HG02970 (cell line): ENCODE measurements at regions not wholly inside any gene's neighbourhood (a gene's known extent, or its start where the extent isn't known, plus 50 kb on each side); places are given as distances from the start of the nearest gene placed in this dataset.

ENCODE experiments used
- ATAC-seq: cut with Tn5 transposase; IDR thresholded peaks from one replicate; pipeline ENCODE4 v1.9.1; 2021; ENCODE audit warnings: mild to moderate bottlenecking, moderate library complexity, moderate number of reproducible peaks; ENCODE audit not compliant: unreplicated experiment, low FRiP score

DNA sequence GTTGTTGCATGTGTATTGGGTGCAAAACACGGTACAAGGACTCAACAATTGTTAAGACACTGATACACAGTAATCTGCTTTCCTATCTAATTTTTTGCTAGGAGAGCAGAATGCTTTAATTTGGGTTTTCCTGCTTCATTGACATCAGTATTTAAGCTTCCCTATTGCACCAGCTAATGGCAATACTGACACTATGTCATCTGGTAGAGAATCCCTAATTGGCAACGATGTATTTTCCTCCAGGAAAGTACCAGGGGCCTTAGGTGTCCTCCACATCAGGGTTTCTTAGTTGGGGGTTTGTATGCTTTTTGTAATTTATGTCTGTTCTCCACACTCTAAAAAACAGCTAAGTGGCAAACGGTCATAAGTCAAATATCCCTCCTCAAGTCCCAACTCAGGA, 76.5 kb upstream of the FRY start:
- no peak for ATAC-seq

DNA sequence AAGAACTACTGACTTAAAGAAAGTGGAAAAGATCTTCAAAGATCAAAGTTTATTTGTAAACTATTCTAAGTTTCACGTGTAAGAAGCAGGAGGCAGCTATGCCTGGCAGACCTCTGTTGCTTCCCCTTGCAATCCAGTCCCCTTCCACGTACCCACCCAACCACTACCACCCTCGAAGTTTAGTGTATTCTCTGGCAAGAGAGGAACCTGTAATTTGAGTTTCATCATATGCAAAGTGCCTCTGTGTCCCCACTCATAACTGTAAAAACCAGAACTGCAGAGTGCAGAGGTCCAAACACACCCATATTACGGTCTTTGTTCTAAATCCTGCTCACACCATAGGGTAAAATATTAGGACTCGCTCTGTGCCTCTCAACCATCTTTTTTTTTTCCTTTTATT, 75.8 kb upstream of the FRY start:
- ATAC-seq = no peak

DNA sequence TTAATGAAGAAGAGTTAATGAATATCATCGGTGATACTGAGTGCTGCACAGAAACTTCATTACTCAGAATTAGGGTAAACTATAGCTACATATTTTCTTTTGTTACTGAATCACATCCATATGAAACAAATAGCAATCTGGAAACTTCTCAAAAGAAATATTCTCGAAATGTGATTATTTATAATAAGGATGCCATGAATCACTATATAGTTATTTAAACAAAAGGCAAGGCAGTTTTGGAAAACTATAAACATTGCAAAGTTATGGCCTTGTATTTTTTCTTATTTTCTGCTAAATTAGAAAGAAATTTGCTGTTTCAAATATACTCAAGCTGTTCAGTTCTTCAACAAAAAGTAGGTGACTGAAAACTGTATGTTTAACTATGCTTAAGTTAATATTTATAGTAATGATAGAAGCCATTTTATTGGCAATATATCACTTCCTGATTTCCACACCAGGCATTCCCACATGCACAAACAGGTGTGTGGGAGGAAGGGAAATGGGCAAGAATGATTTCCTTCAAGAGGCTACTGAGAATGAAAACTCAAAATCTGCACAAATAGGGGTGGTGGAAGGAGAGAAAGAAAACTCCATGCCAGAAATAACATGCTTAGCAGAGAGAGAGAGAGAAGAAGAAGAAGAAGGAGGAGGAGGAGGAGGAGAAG, 74.5 kb upstream of the FRY start:
- ATAC-seq = no peak

DNA sequence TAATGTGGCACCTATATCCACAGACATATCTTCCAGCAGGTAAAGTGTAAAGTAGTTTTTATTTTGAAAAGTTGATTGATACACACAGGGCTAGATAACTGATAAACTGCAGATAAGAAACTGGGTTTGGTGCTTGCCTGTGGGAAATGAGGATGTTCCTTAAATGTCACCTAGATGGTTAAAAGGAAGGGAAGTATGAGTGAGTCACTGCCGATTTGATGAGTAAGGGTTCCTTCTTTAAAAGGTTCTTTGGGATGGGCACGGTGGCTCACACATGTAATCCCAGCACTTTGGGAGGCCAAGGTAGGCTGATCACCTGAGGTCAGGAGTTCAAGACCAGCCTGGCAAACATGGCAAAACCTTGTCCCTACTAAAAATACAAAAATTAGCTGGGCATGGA, 73.8 kb upstream of the FRY start:
- no peak for ATAC-seq

DNA sequence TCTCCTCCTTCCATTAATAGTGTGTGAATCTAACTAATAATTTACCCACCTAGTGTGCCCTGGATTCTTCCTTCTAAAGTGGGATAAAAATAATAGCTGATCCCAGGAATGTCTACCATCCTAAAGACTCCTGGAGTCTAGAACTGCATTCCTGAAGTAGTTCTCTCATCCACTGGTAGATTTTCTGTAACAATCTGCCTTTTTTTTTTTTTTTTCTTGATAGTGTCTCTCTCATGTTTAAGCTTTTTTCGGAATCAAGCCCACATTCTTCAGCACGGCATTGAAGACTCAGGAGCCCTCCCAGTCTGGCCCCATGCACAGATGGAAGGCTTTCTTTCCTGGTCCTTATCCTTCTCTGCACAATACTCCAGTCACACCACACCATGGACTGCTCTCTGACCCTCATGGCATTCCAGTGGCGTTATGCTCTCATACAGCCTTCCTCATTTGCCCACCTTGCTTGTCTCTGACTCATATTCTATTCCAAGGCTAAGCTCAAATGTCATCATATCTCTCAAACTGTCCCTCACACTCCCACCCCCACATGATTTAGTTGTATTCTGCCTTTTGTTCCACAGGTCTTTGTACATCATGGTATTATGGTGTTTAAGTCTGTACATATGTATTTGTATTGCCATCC, 68.7 kb upstream of the FRY start:
- ATAC-seq = no peak

DNA sequence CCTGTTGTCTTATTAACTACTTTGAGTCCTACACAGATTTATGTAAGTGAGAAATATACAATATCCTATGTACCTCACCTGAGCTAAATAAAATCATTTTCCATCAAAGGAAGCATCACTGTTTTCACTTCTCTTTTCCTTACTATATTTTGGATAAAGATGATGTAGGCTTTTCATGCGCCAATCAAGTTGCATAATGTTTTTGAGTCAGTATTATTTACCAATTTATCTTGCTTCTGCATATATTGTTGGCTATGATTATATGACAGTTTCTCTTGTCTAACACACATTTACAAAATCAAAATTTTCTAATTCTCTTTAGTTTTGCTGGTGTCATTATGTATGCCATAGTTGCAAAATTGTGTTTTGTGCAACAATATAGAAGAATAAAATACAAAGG, 67.9 kb upstream of the FRY start:
- ATAC-seq = no peak

DNA sequence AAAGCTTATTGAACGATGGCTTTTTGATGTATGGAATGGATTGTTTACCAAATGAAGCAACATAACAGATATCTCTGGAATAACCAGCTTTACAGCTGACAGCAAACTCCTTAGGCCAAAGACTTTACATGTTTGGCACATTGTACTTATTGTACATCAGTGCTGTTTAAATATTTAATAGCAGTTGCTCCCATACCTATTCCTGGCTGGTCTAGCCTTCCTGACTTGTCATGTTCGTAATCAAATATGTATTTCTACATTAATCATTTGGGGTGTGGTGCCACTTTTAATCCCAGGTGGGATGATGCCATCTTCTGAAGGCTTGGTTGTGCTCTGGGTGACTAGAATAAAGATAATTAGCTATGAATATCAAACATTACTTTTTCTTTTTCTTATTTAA, 67.4 kb upstream of the FRY start:
- no peak for ATAC-seq

GRCh38 chr13:31965361-31966066, 66.1 kb upstream of the FRY start:
- ATAC-seq = peak; percentile 80

DNA sequence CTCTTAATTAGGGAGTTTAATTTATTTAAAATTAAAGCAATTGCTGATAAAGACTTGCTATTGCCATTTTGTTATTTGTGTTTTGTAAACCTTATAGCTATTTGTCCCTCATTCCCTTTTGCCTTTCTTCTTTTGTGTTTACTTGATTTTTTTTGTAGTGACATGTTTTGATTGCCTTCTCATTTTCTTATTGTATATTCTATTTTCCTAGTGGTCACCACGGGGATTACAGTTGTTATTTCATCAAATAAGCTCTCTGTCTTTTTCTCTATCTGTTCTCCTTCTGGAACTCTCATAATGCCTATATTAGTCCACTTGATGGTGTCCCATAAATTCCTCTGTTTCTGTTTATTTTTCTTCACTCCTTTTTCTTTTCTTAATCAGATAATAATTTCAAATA, 64.4 kb upstream of the FRY start:
- ATAC-seq = no peak

- ATAC-seq = no peak
Measured at GRCh38 chr13:31968473-31968872, 63.1 kb upstream of the FRY start.

- no peak for ATAC-seq
Measured at GRCh38 chr13:31970231-31970930, 61.2 kb upstream of the FRY start.

DNA sequence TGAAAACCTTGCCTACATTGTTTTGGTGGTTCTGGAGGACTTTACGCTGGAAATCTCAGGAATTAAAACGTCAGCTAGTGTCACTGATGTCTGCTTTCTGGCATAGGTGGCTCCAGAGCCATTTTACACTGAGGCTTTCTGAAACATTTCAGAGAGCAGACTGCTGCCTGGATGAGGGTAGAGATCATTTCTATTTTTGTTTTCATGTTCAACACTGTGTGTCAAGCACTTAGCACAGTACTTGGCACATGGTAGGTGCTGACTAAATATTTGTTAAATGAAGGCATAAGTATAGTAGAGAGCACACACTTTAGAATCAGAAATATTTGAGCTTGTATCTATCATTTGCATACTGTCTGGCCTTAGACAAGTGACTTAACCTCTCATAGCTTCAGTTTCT, 59.1 kb upstream of the FRY start:
- ATAC-seq = no peak

- no peak for ATAC-seq
Measured at GRCh38 chr13:31978021-31978420, 53.6 kb upstream of the FRY start.

GRCh38 chr13:31980830-31981229, 50.7 kb upstream of the FRY start:
- no peak for ATAC-seq
